ENCODE measurements at regions not wholly inside any gene's neighbourhood (a gene's known extent, or its start where the extent isn't known, plus 50 kb on each side); places are given as distances from the start of the nearest gene placed in this dataset.

- in situ Hi-C loops (cut with MboI) (no loop called here), intact Hi-C loops (cut with micrococcal nuclease) (no loop called here)
- no peak for FAIRE-seq
- peak in 1 of 4 experiments; percentile 3 for DNase-seq (ENCODE audit: extremely low read depth in 1 of 4, low spot score in 3 of 4)
- Histone ChIP-seq H3K4me2 (ENCODE audit: insufficient read depth, low read length) (no peak overlapping the region), H3K36me3 (ENCODE audit: control insufficient read depth, insufficient read depth, low read length) (no peaks in the 10 kb centered on the region), H2AFZ (ENCODE audit: low read depth, low read length) (no peak overlapping the region), H3K27ac (ENCODE audit: extremely low read depth, low read depth, low read length) (no peak overlapping the region), H3K9ac (ENCODE audit: insufficient read depth in 1 of 2, low read depth in 2 of 2, low read length in 2 of 2) (no peak overlapping the region), H4K20me1 (replicated peaks; ENCODE audit: control insufficient read depth, insufficient read depth, low read length) (no peaks in the 10 kb centered on the region), H3K4me1 (replicated peaks in 1 of 2; ENCODE audit: control insufficient read depth in 2 of 2, insufficient read depth in 2 of 2, low read length in 2 of 2) (no peaks in the 10 kb centered on the region), H3K79me2 (ENCODE audit: control insufficient read depth, insufficient read depth, low read length) (no peaks in the 10 kb centered on the region), H3K27me3 (ENCODE audit: control insufficient read depth in 2 of 2, insufficient read depth in 2 of 2, low read length in 2 of 2) (no peaks in the 10 kb centered on the region), H3K4me3 (no peak overlapping the region), H3K9me1 (ENCODE audit: control insufficient read depth, insufficient read depth, low read length) (no peaks in the 10 kb centered on the region), H3K9me3 (replicated peaks; ENCODE audit: control insufficient read depth, insufficient read depth, low read depth, low read length) (no peaks in the 10 kb centered on the region)
- 17% methylated on average over 2 of the region's 2 CpGs for WGBS (ENCODE audit: insufficient coverage, low coverage, missing lambda C conversion rate)
- ChIA-PET CTCF (ENCODE audit: low intra/inter-chr PET ratio) (no interaction called here), POLR2A (no interaction called here)
- TF ChIP-seq SRF (CRISPR knock-in tag; IDR thresholded peaks at IDR 0.05): peak in 1 of 2 experiments; percentile 79; a peak in 2 of 4 replicates
- no peak for TF ChIP-seq CHD2 (IDR thresholded peaks at IDR 0.05; ENCODE audit: low read depth, low read length)
- BruUV-seq (replicated peaks): no TSS peak
- no peak for ATAC-seq
Measured at GRCh38 chr3:118740722-118741290, 293.8 kb downstream of the IGSF11 start.

GRCh38 chr3:118742760-118743159 lies 291.9 kb downstream of the IGSF11 start:
- Histone ChIP-seq H3K9me1 (ENCODE audit: control insufficient read depth, insufficient read depth, low read length) (no peaks in the 10 kb centered on the region), H3K4me3 (no peak overlapping the region), H3K27me3 (ENCODE audit: control insufficient read depth in 2 of 2, insufficient read depth in 2 of 2, low read length in 2 of 2) (no peaks in the 10 kb centered on the region), H3K4me2 (ENCODE audit: insufficient read depth, low read length) (no peak overlapping the region), H3K79me2 (ENCODE audit: control insufficient read depth, insufficient read depth, low read length) (no peaks in the 10 kb centered on the region), H3K27ac (ENCODE audit: extremely low read depth, low read depth, low read length) (no peak overlapping the region), H4K20me1 (replicated peaks; ENCODE audit: control insufficient read depth, insufficient read depth, low read length) (no peaks in the 10 kb centered on the region), H3K9me3 (replicated peaks; ENCODE audit: control insufficient read depth, insufficient read depth, low read depth, low read length) (no peaks in the 10 kb centered on the region), H2AFZ (ENCODE audit: low read depth, low read length) (no peak overlapping the region), H3K4me1 (replicated peaks in 1 of 2; ENCODE audit: control insufficient read depth in 2 of 2, insufficient read depth in 2 of 2, low read length in 2 of 2) (no peaks in the 10 kb centered on the region), H3K9ac (ENCODE audit: insufficient read depth in 1 of 2, low read depth in 2 of 2, low read length in 2 of 2) (no peak overlapping the region), H3K36me3 (ENCODE audit: control insufficient read depth, insufficient read depth, low read length) (no peaks in the 10 kb centered on the region)
- TF ChIP-seq, protein P1, sequence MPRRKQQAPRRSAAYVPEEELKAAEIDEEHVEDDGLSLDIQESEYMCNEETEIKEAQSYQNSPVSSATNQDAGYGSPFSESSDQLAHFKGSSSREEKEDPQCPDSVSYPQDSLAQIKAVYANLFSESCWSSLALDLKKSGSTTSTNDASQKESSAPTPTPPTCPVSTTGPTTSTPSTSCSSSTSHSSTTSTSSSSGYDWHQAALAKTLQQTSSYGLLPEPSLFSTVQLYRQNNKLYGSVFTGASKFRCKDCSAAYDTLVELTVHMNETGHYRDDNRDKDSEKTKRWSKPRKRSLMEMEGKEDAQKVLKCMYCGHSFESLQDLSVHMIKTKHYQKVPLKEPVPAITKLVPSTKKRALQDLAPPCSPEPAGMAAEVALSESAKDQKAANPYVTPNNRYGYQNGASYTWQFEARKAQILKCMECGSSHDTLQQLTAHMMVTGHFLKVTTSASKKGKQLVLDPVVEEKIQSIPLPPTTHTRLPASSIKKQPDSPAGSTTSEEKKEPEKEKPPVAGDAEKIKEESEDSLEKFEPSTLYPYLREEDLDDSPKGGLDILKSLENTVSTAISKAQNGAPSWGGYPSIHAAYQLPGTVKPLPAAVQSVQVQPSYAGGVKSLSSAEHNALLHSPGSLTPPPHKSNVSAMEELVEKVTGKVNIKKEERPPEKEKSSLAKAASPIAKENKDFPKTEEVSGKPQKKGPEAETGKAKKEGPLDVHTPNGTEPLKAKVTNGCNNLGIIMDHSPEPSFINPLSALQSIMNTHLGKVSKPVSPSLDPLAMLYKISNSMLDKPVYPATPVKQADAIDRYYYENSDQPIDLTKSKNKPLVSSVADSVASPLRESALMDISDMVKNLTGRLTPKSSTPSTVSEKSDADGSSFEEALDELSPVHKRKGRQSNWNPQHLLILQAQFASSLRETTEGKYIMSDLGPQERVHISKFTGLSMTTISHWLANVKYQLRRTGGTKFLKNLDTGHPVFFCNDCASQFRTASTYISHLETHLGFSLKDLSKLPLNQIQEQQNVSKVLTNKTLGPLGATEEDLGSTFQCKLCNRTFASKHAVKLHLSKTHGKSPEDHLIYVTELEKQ (CRISPR knock-in tag; IDR thresholded peaks at IDR 0.05): no peak
- TF ChIP-seq, protein P2, sequence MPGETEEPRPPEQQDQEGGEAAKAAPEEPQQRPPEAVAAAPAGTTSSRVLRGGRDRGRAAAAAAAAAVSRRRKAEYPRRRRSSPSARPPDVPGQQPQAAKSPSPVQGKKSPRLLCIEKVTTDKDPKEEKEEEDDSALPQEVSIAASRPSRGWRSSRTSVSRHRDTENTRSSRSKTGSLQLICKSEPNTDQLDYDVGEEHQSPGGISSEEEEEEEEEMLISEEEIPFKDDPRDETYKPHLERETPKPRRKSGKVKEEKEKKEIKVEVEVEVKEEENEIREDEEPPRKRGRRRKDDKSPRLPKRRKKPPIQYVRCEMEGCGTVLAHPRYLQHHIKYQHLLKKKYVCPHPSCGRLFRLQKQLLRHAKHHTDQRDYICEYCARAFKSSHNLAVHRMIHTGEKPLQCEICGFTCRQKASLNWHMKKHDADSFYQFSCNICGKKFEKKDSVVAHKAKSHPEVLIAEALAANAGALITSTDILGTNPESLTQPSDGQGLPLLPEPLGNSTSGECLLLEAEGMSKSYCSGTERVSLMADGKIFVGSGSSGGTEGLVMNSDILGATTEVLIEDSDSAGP (CRISPR knock-in tag; IDR thresholded peaks at IDR 0.05): no peak
- TF ChIP-seq NFYB (IDR thresholded peaks at IDR 0.05; ENCODE audit: extremely low read depth, insufficient read length): no peak
- TF ChIP-seq PRMT5 (CRISPR knock-in tag; IDR thresholded peaks at IDR 0.05): no peak
- no peak for TF ChIP-seq ZNF584 (CRISPR knock-in tag; IDR thresholded peaks at IDR 0.05; ENCODE audit: low read depth)
- no peak for TF ChIP-seq ZNF445 (CRISPR knock-in tag; IDR thresholded peaks at IDR 0.05; ENCODE audit: low read depth)
- TF ChIP-seq SAP30 (IDR thresholded peaks at IDR 0.05; ENCODE audit: borderline replicate concordance, insufficient read depth, low read depth, low read length, poor library complexity, severe bottlenecking): no peak
- TF ChIP-seq FOXK2 (conservative IDR thresholded peaks at IDR 0.05 in 1 of 2, IDR thresholded peaks at IDR 0.05 in 1 of 2; ENCODE audit: low read depth in 2 of 2): no peak
- no peak for TF ChIP-seq ZNF140 (CRISPR knock-in tag; IDR thresholded peaks at IDR 0.05)
- no TSS peak for BruUV-seq (replicated peaks)
- ChIA-PET POLR2A (no interaction called here), CTCF (ENCODE audit: low intra/inter-chr PET ratio) (no interaction called here)
- in situ Hi-C loops (cut with MboI) (no loop called here), intact Hi-C loops (cut with micrococcal nuclease) (no loop called here)
- ATAC-seq (no peak), FAIRE-seq (no peak), DNase-seq (ENCODE audit: extremely low read depth in 1 of 4, low spot score in 3 of 4) (no peak)
- WGBS (ENCODE audit: insufficient coverage, low coverage, missing lambda C conversion rate): 23% methylated on average over 2 of the region's 2 CpGs

Data from K562 (cell line).